ENCODE measurements at regions not wholly inside any gene's neighbourhood (a gene's known extent, or its start where the extent isn't known, plus 50 kb on each side); places are given as distances from the start of the nearest gene placed in this dataset.

DNA sequence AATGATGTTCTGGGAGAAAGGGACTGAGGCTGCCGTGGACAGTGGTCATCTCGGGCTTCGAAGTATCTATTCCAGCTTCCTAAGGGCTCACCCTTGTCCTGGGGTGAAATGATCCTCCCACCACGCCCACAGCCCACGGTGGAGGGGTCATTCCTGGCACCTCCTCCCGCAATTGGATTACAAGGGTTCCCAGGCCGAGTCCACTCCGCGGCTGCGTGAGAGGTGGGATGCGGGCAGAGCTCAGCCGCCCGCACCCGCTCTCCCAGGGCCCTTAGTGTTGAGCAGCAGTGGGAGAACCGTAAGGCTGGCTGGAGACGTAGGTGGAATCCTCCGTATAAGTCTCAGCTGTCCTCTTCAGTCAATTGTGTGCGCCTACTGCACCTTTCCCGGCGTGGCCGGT, 273.3 kb upstream of the ADAMTS16 start:
- TF ChIP-seq, protein P1, sequence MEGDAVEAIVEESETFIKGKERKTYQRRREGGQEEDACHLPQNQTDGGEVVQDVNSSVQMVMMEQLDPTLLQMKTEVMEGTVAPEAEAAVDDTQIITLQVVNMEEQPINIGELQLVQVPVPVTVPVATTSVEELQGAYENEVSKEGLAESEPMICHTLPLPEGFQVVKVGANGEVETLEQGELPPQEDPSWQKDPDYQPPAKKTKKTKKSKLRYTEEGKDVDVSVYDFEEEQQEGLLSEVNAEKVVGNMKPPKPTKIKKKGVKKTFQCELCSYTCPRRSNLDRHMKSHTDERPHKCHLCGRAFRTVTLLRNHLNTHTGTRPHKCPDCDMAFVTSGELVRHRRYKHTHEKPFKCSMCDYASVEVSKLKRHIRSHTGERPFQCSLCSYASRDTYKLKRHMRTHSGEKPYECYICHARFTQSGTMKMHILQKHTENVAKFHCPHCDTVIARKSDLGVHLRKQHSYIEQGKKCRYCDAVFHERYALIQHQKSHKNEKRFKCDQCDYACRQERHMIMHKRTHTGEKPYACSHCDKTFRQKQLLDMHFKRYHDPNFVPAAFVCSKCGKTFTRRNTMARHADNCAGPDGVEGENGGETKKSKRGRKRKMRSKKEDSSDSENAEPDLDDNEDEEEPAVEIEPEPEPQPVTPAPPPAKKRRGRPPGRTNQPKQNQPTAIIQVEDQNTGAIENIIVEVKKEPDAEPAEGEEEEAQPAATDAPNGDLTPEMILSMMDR (IDR thresholded peaks at IDR 0.05; ENCODE audit: extremely low read depth in 1 of 2, insufficient read depth in 1 of 2, low read depth in 1 of 2, low read length in 2 of 2): no peak
- TF ChIP-seq EZH2 (IDR thresholded peaks at IDR 0.05; ENCODE audit: borderline replicate concordance, low read depth, low read length, severe bottlenecking): no peak
- TF ChIP-seq POLR2AphosphoS5 (IDR thresholded peaks at IDR 0.05; ENCODE audit: insufficient read depth, low read depth, low read length): no peak
